ENCODE measurements at regions not wholly inside any gene's neighbourhood (a gene's known extent, or its start where the extent isn't known, plus 50 kb on each side); places are given as distances from the start of the nearest gene placed in this dataset.

DNA sequence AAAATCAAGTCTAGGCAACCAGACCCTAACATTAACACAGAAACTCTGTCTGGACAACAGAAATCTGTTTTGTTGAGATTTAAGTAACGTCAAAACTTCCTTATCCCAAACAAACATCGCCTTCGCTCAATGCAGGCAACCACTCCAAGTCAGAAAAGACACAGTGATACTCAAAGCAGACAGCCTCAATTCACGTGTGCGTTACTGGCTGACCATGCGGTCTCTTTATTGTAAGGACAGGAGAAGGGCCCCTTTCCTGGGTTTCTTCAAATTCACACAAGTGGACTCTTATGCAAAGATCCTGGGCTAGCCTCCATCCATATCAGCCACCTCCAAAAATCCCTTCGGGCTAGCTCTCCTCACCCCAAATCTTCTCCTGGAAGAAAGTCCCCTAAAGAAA, 467.7 kb downstream of the SOX9 start:
- Histone ChIP-seq H3K36me3 (no peaks in the 10 kb centered on the region), H3K9me3 (no peaks in the 10 kb centered on the region), H3K27ac (no peak overlapping the region), H3K4me1 (peaks cover 0 to 20% (median 16%) of the 10 kb centered on the region in 4 donors), H3K4me3 (no peak overlapping the region), H3K27me3 (peaks cover 0 to 15% of the 10 kb centered on the region in 2 donors)
- TF ChIP-seq, protein P1, sequence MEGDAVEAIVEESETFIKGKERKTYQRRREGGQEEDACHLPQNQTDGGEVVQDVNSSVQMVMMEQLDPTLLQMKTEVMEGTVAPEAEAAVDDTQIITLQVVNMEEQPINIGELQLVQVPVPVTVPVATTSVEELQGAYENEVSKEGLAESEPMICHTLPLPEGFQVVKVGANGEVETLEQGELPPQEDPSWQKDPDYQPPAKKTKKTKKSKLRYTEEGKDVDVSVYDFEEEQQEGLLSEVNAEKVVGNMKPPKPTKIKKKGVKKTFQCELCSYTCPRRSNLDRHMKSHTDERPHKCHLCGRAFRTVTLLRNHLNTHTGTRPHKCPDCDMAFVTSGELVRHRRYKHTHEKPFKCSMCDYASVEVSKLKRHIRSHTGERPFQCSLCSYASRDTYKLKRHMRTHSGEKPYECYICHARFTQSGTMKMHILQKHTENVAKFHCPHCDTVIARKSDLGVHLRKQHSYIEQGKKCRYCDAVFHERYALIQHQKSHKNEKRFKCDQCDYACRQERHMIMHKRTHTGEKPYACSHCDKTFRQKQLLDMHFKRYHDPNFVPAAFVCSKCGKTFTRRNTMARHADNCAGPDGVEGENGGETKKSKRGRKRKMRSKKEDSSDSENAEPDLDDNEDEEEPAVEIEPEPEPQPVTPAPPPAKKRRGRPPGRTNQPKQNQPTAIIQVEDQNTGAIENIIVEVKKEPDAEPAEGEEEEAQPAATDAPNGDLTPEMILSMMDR (IDR thresholded peaks at IDR 0.05) = no peak
- intact Hi-C loops (cut with DNase I; ENCODE audit: low total_unique reads) = no loop called here
- DNase-seq = no peak

DNA sequence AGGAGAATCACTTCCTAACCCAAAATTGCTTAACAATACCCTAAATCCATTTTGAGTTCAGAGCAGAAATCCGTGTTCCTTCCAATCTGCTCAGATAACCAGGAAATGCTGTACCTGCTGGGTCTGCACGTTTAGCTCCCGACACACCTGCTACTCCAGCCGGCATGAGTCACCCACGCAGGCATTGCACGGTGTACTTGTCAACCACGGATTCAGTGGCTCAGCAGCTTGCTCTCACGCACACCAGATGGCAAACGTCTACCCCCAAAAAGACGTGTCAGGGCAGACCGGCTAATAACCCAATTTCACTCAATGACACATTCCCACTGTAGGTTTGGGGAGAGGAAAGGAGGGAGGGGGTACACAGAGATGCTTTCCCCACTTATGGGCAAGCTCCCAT, 468.1 kb downstream of the SOX9 start:
- Histone ChIP-seq H3K27me3 (peaks cover 0 to 18% of the 10 kb centered on the region in 2 donors), H3K9me3 (no peaks in the 10 kb centered on the region), H3K4me3 (no peak overlapping the region), H3K36me3 (no peaks in the 10 kb centered on the region), H3K27ac (no peak overlapping the region), H3K4me1 (peaks cover 0 to 20% (median 16%) of the 10 kb centered on the region in 4 donors)
- DNase-seq = no peak
- intact Hi-C loops (cut with DNase I; ENCODE audit: low total_unique reads) = no loop called here
- TF ChIP-seq, protein P1 (IDR thresholded peaks at IDR 0.05) = no peak

DNA sequence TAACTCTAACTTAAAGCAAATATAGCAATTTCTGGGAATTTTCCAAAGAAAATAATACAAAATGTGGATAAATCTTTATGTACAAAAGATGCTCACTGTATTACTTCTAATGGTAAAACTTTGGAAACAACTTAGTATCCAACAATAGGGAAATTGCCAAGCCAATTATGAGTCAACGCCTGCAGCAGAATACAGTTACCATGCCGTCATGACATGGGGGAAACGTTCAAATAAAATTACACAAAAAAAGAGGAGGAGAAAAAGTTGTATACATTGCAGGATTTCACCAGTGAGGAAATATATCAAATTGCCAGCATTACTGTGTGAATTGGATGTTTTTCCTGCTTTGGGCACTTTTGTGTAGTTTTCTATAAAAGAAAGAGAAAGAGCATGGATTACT, 469.6 kb downstream of the SOX9 start:
- Histone ChIP-seq H3K36me3 (no peaks in the 10 kb centered on the region), H3K27me3 (peaks cover 0 to 26% of the 10 kb centered on the region in 2 donors), H3K9me3 (no peaks in the 10 kb centered on the region), H3K4me3 (no peak overlapping the region), H3K27ac (no peak overlapping the region), H3K4me1 (peaks cover 0 to 20% (median 16%) of the 10 kb centered on the region in 4 donors)
- DNase-seq = no peak
- TF ChIP-seq, protein P1 (IDR thresholded peaks at IDR 0.05) = no peak
- intact Hi-C loops (cut with DNase I; ENCODE audit: low total_unique reads) = no loop called here

DNA sequence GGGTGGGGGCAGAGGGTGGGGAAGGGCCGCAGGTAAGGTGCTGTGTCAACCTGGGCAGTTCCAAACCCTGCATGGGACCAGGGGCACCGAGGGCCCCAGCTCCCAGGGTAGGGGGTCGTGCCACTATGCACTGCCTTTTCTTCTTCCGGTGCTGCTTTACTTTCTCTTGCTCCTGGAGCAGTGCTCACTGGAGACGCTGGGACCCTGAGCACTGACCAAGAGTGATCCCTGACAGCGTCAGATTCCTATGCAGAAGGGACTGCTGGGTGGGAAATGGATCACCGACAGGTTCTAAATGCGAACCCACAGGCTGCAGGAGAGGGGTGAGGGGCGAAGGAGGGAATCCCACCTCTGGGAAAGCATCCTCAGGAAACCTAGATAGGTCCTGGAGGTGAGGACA, 470.1 kb downstream of the SOX9 start:
- peaks cover 0 to 26% of the 10 kb centered on the region in 2 donors for H3K27me3 ChIP-seq
- H3K9me3 ChIP-seq = no peaks in the 10 kb centered on the region
- intact Hi-C loops (cut with DNase I; ENCODE audit: low total_unique reads) = no loop called here
- H3K27ac ChIP-seq = no peak overlapping the region
- TF ChIP-seq, protein P1 (IDR thresholded peaks at IDR 0.05) = no peak
- H3K36me3 ChIP-seq = no peaks in the 10 kb centered on the region
- peak overlapping the region in 1 of 2 donors; percentile 59 for H3K4me3 ChIP-seq
- DNase-seq = no peak
- H3K4me1 ChIP-seq = peaks cover 0 to 20% (median 16%) of the 10 kb centered on the region in 4 donors

DNA sequence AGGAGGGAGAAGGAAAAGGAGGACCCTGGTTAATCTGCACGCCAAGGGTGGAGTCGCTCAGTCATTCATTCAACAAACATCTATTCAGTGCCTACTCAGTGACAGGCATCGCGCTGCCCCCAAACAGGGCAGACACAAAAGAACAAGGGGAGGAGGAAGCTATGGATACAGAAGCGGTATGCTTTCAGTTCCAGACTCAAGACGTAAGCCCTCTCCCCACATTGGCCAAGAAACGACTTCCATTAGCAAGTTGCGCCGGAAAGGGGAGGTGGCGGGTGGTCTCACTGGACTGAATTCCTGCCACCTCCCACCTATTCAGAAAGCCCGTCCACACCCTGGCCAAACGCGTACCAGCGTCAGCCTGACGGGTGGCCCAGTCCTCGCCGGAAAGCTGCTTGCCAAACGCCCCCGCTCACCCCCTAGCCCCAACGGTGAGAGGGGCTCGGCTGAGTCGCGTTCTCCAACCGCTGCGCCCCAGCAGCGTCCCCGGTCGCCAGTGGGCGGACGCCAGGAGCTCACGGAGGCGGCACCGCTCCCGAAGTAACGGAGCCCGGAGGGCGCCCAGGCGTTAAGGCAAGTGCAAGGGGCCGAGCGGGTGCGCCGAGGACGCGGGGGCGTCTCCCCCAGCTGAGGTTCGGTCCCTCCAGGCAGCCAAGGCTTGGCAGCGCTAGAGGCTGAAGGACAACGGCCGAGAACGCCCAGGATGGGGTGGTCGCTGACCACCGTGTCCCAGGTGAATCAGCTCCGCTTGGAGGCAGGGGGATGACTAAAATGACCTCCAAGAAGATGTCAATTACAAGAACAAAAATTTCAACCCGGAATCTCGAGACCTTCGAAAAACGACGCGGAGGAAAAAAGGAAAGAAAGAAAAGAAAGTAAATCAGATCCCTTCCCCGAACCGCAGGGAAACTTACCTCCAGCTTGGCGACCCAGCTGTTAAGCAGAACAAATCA, 470.7 kb downstream of the SOX9 start:
- peaks cover 0 to 26% of the 10 kb centered on the region in 2 donors for H3K27me3 ChIP-seq
- H3K4me3 ChIP-seq = peak overlapping the region; percentile 47 to 59
- intact Hi-C loops (cut with DNase I; ENCODE audit: low total_unique reads) = no loop called here
- peak overlapping the region; percentile 1 to 5 for H3K27ac ChIP-seq
- no peaks in the 10 kb centered on the region for H3K9me3 ChIP-seq
- TF ChIP-seq, protein P1 (IDR thresholded peaks at IDR 0.05) = no peak
- H3K4me1 ChIP-seq = peaks cover 0 to 20% (median 16%) of the 10 kb centered on the region in 4 donors
- DNase-seq = no peak
- H3K36me3 ChIP-seq = no peaks in the 10 kb centered on the region
